ENCODE measurements at regions not wholly inside any gene's neighbourhood (a gene's known extent, or its start where the extent isn't known, plus 50 kb on each side); places are given as distances from the start of the nearest gene placed in this dataset.

- peaks cover 5% of the 10 kb centered on the region for H3K9me3 Mint-ChIP-seq
- Histone ChIP-seq H3K9ac (ENCODE audit: extremely low read depth, low read length, poor library complexity, severe bottlenecking) (no peak overlapping the region), H3K4me1 (ENCODE audit: control insufficient read depth, insufficient read depth, low read length) (no peaks in the 10 kb centered on the region), H3K36me3 (ENCODE audit: control insufficient read depth, insufficient read depth, low read length) (no peaks in the 10 kb centered on the region), H3K27me3 (ENCODE audit: control insufficient read depth, insufficient read depth, low read length, poor library complexity, severe bottlenecking) (no peaks in the 10 kb centered on the region), H3K9me3 (ENCODE audit: control insufficient read depth, low read length) (no peaks in the 10 kb centered on the region), H3K4me3 (ENCODE audit: low read length) (no peak overlapping the region), H3K27ac (ENCODE audit: low read depth, low read length) (no peak overlapping the region)
- H3K27me3 Mint-ChIP-seq (ENCODE audit: insufficient read depth), result no peaks in the 10 kb centered on the region
- peak overlapping the region; percentile 29 for H3K27ac Mint-ChIP-seq
- peaks cover 17% of the 10 kb centered on the region for H3K4me1 Mint-ChIP-seq
- WGBS, 2 experiments (ENCODE audit: insufficient coverage in 1 of 2, insufficient read length in 1 of 2), result 94 to 97% methylated on average over 4 to 6 of the region's 6 CpGs
- TF ChIP-seq CTCF (conservative IDR thresholded peaks at IDR 0.05), result no peak
- peak; percentile 27 for DNase-seq
- H3K36me3 Mint-ChIP-seq (ENCODE audit: low read depth), result peaks cover 35% of the 10 kb centered on the region
- no peak overlapping the region for H3K4me3 Mint-ChIP-seq
Observed at GRCh38 chr12:11973396-11973795, 97.3 kb upstream of the BCL2L14 start.

GRCh38 chr12:11976005-11976404 is 94.7 kb upstream of the BCL2L14 start:
- H3K4me1 Mint-ChIP-seq, result peaks cover 10% of the 10 kb centered on the region
- no peak overlapping the region for H3K4me3 ChIP-seq (ENCODE audit: low read length)
- DNase-seq, result peak; percentile 8
- no peak overlapping the region for H3K4me3 Mint-ChIP-seq
- no peaks in the 10 kb centered on the region for H3K4me1 ChIP-seq (ENCODE audit: control insufficient read depth, insufficient read depth, low read length)
- no peaks in the 10 kb centered on the region for H3K36me3 ChIP-seq (ENCODE audit: control insufficient read depth, insufficient read depth, low read length)
- H3K36me3 Mint-ChIP-seq (ENCODE audit: low read depth), result peaks cover 22% of the 10 kb centered on the region
- H3K9me3 ChIP-seq (ENCODE audit: control insufficient read depth, low read length), result no peaks in the 10 kb centered on the region
- TF ChIP-seq CTCF (conservative IDR thresholded peaks at IDR 0.05), result no peak
- H3K9ac ChIP-seq (ENCODE audit: extremely low read depth, low read length, poor library complexity, severe bottlenecking), result no peak overlapping the region
- H3K27me3 ChIP-seq (ENCODE audit: control insufficient read depth, insufficient read depth, low read length, poor library complexity, severe bottlenecking), result no peaks in the 10 kb centered on the region
- H3K27ac ChIP-seq (ENCODE audit: low read depth, low read length), result no peak overlapping the region
- no peaks in the 10 kb centered on the region for H3K27me3 Mint-ChIP-seq (ENCODE audit: insufficient read depth)
- H3K9me3 Mint-ChIP-seq, result peaks cover 3% of the 10 kb centered on the region
- H3K27ac Mint-ChIP-seq, result no peak overlapping the region
- 63 to 64% methylated on average over 3 of the region's 4 CpGs for WGBS, 2 experiments (ENCODE audit: insufficient coverage in 1 of 2, insufficient read length in 1 of 2)

- Histone ChIP-seq H3K9ac (ENCODE audit: extremely low read depth, low read length, poor library complexity, severe bottlenecking) (no peak overlapping the region), H3K27me3 (ENCODE audit: control insufficient read depth, insufficient read depth, low read length, poor library complexity, severe bottlenecking) (no peaks in the 10 kb centered on the region), H3K4me1 (ENCODE audit: control insufficient read depth, insufficient read depth, low read length) (no peaks in the 10 kb centered on the region), H3K9me3 (ENCODE audit: control insufficient read depth, low read length) (no peaks in the 10 kb centered on the region), H3K27ac (ENCODE audit: low read depth, low read length) (peak overlapping the region; percentile 4), H3K4me3 (ENCODE audit: low read length) (no peak overlapping the region), H3K36me3 (ENCODE audit: control insufficient read depth, insufficient read depth, low read length) (no peaks in the 10 kb centered on the region)
- TF ChIP-seq CTCF (conservative IDR thresholded peaks at IDR 0.05), result no peak
- H3K9me3 Mint-ChIP-seq, result no peaks in the 10 kb centered on the region
- 80 to 96% methylated on average over 2 of the region's 2 CpGs for WGBS, 2 experiments (ENCODE audit: insufficient coverage in 1 of 2, insufficient read length in 1 of 2)
- H3K27me3 Mint-ChIP-seq (ENCODE audit: insufficient read depth), result no peaks in the 10 kb centered on the region
- H3K27ac Mint-ChIP-seq, result no peak overlapping the region
- H3K36me3 Mint-ChIP-seq (ENCODE audit: low read depth), result peaks cover 4% of the 10 kb centered on the region
- peaks cover 6% of the 10 kb centered on the region for H3K4me1 Mint-ChIP-seq
- H3K4me3 Mint-ChIP-seq, result no peak overlapping the region
- peak; percentile 17 for DNase-seq
Observed at GRCh38 chr12:11978726-11979384, 91.9 kb upstream of the BCL2L14 start.

Data from endodermal cell (in vitro differentiated cells).